ENCODE measurements at regions not wholly inside any gene's neighbourhood (a gene's known extent, or its start where the extent isn't known, plus 50 kb on each side); places are given as distances from the start of the nearest gene placed in this dataset.

DNA sequence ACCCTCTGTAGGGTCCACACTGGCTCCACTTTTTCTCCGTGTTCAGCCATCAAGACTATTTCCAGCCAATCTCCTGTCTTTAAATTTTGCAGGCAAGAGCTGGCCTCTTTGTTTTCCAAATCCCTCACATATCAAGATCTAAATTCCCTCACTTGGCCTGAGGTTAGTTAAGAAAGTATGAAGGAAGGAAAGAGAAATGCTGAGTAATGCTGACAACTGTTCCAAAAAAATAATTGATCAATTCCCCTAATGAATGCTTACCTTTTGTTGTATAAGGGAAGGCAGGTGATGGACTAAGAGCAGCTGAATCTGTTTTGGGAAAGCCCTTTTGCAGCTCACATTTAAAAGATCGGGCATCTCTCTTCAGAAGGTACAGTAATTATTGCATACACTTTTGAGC lies 105.1 kb upstream of the KCNJ16 start:
- no peaks in the 10 kb centered on the region for H4K20me1 ChIP-seq (ENCODE audit: insufficient read depth, low read length)
- no peak overlapping the region for H2AFZ ChIP-seq (ENCODE audit: low read depth, low read length)
- no peak overlapping the region for H3K4me3 ChIP-seq (ENCODE audit: low read length)

DNA sequence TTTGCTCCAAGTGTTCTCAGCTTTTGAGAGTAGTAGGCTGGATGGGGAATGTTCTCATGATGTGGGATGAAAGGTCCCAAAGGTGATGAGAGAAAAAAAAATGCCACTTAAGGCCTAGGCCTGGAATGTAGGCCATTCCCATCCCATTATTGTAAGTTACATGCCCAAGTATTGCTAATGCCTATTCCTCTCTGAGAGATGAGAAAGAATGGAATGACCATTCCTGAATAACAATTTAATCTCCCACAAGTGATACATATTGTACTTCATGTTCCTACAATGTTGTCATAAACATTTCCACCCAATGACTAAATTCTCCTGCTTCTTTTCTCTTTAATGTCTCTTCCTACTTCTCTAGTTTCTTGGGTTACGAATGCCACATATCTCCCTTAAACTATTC lies 102.8 kb upstream of the KCNJ16 start:
- Histone ChIP-seq H3K4me2 (ENCODE audit: low read length) (no peak overlapping the region), H3K79me2 (ENCODE audit: low read length) (no peaks in the 10 kb centered on the region), H3K4me1 (ENCODE audit: low read length) (no peaks in the 10 kb centered on the region), H4K20me1 (ENCODE audit: insufficient read depth, low read length) (no peaks in the 10 kb centered on the region), H3K4me3 (ENCODE audit: low read length) (no peak overlapping the region), H2AFZ (ENCODE audit: low read depth, low read length) (no peak overlapping the region), H3K9ac (ENCODE audit: low read length) (no peak overlapping the region), H3K9me3 (ENCODE audit: insufficient read depth, low read length) (peaks cover 8% of the 10 kb centered on the region; the same call in 1 of the 2 replicates), H3K27me3 (ENCODE audit: low read depth, low read length) (no peaks in the 10 kb centered on the region), H3K36me3 (replicated peaks; ENCODE audit: low read depth, low read length) (no peaks in the 10 kb centered on the region), H3K27ac (ENCODE audit: low read length) (no peak overlapping the region)
- TF ChIP-seq, protein P1, sequence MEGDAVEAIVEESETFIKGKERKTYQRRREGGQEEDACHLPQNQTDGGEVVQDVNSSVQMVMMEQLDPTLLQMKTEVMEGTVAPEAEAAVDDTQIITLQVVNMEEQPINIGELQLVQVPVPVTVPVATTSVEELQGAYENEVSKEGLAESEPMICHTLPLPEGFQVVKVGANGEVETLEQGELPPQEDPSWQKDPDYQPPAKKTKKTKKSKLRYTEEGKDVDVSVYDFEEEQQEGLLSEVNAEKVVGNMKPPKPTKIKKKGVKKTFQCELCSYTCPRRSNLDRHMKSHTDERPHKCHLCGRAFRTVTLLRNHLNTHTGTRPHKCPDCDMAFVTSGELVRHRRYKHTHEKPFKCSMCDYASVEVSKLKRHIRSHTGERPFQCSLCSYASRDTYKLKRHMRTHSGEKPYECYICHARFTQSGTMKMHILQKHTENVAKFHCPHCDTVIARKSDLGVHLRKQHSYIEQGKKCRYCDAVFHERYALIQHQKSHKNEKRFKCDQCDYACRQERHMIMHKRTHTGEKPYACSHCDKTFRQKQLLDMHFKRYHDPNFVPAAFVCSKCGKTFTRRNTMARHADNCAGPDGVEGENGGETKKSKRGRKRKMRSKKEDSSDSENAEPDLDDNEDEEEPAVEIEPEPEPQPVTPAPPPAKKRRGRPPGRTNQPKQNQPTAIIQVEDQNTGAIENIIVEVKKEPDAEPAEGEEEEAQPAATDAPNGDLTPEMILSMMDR (IDR thresholded peaks at IDR 0.05; ENCODE audit: low read depth, low read length), result no peak
- no peak for TF ChIP-seq EZH2phosphoT487 (IDR thresholded peaks at IDR 0.05; ENCODE audit: low read depth)

More for the DNA sequence above, 105.1 kb upstream of the KCNJ16 start:
- no peak overlapping the region for H3K9ac ChIP-seq (ENCODE audit: low read length)
- TF ChIP-seq, protein P1 (IDR thresholded peaks at IDR 0.05; ENCODE audit: low read depth, low read length), result no peak
- TF ChIP-seq EZH2phosphoT487 (IDR thresholded peaks at IDR 0.05; ENCODE audit: low read depth), result no peak
- no peak overlapping the region for H3K4me2 ChIP-seq (ENCODE audit: low read length)
- no peak overlapping the region for H3K27ac ChIP-seq (ENCODE audit: low read length)
- peaks cover 8% of the 10 kb centered on the region; the same call in 1 of the 2 replicates for H3K9me3 ChIP-seq (ENCODE audit: insufficient read depth, low read length)
- H3K27me3 ChIP-seq (ENCODE audit: low read depth, low read length), result no peaks in the 10 kb centered on the region
- no peaks in the 10 kb centered on the region for H3K79me2 ChIP-seq (ENCODE audit: low read length)
- H3K36me3 ChIP-seq (replicated peaks; ENCODE audit: low read depth, low read length), result peaks cover under 1% of the 10 kb centered on the region
- H3K4me1 ChIP-seq (ENCODE audit: low read length), result no peaks in the 10 kb centered on the region

DNA sequence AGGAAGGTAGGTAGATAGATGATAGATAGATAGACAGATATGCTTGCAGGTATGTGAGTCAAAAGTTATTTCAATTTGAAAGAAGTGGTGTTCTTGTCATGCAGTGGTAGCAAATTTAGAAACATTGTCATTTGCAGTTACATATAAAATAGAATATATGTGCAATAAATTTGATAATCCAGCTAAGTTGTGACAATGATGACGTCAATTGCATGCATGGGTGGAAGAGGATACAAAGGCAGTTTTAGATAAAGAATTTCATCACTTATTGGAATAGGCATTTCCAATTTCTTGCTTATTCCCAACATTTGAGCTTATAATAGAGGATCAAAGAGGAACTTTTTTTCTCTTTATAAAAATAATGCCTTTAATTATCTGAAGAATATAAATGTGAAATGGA lies 99.2 kb upstream of the KCNJ16 start:
- Histone ChIP-seq H3K27me3 (ENCODE audit: low read depth, low read length) (no peaks in the 10 kb centered on the region), H3K4me1 (ENCODE audit: low read length) (no peaks in the 10 kb centered on the region), H2AFZ (ENCODE audit: low read depth, low read length) (no peak overlapping the region), H3K79me2 (ENCODE audit: low read length) (no peaks in the 10 kb centered on the region), H3K4me3 (ENCODE audit: low read length) (no peak overlapping the region), H3K9me3 (ENCODE audit: insufficient read depth, low read length) (peaks cover 8% of the 10 kb centered on the region; the same call in 1 of the 2 replicates), H3K9ac (ENCODE audit: low read length) (no peak overlapping the region), H3K27ac (ENCODE audit: low read length) (no peak overlapping the region), H3K4me2 (ENCODE audit: low read length) (no peak overlapping the region), H4K20me1 (ENCODE audit: insufficient read depth, low read length) (no peaks in the 10 kb centered on the region), H3K36me3 (replicated peaks; ENCODE audit: low read depth, low read length) (no peaks in the 10 kb centered on the region)
- TF ChIP-seq, protein P1 (IDR thresholded peaks at IDR 0.05; ENCODE audit: low read depth, low read length), result no peak
- TF ChIP-seq EZH2phosphoT487 (IDR thresholded peaks at IDR 0.05; ENCODE audit: low read depth), result no peak

DNA sequence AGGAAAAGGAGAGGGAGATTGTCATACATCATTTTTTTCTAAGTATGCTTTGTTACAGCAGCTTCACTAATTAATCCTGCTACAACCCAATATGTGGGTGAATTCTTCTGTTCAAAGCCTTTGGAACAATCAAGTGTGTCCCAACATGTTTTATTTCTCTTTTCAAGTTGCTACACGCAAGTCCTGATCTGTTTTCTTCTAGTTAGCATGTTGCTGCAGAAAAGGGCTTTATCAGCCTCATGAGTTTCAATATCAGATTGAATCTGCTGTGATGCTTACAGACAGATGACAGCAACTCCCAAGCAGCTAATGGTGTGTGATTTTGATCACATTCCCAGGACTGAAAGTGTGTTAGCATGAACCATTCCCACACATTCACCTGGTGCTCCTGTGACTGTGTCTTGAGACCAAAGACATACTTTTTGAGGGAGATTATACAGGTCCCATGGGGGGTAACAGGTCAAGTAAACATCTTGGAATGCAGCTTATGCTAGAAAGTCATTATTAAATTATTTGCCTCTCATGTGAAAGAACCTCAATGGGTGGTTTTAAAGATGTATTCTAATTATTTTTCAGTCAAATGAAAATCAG lies 96.9 kb upstream of the KCNJ16 start:
- H3K4me2 ChIP-seq (ENCODE audit: low read length), result no peak overlapping the region
- no peak overlapping the region for H2AFZ ChIP-seq (ENCODE audit: low read depth, low read length)
- H4K20me1 ChIP-seq (ENCODE audit: insufficient read depth, low read length), result no peaks in the 10 kb centered on the region
- no peaks in the 10 kb centered on the region for H3K36me3 ChIP-seq (replicated peaks; ENCODE audit: low read depth, low read length)
- H3K4me3 ChIP-seq (ENCODE audit: low read length), result no peak overlapping the region
- no peaks in the 10 kb centered on the region for H3K4me1 ChIP-seq (ENCODE audit: low read length)
- peaks cover 8% of the 10 kb centered on the region; the same call in 1 of the 2 replicates for H3K9me3 ChIP-seq (ENCODE audit: insufficient read depth, low read length)
- H3K27ac ChIP-seq (ENCODE audit: low read length), result no peak overlapping the region
- no peak for TF ChIP-seq EZH2phosphoT487 (IDR thresholded peaks at IDR 0.05; ENCODE audit: low read depth)
- TF ChIP-seq, protein P1 (IDR thresholded peaks at IDR 0.05; ENCODE audit: low read depth, low read length), result no peak
- H3K27me3 ChIP-seq (ENCODE audit: low read depth, low read length), result no peaks in the 10 kb centered on the region
- no peaks in the 10 kb centered on the region for H3K79me2 ChIP-seq (ENCODE audit: low read length)
- no peak overlapping the region for H3K9ac ChIP-seq (ENCODE audit: low read length)
